ENCODE measurements at regions not wholly inside any gene's neighbourhood (a gene's known extent, or its start where the extent isn't known, plus 50 kb on each side); places are given as distances from the start of the nearest gene placed in this dataset.

GRCh38 chr4:104979083-104979760, 167.5 kb upstream of the TET2 start:
- no peaks in the 10 kb centered on the region for H3K4me1 Mint-ChIP-seq (ENCODE audit: low read depth)
- Histone ChIP-seq H3K9me3 (ENCODE audit: control insufficient read depth in 1 of 2, insufficient read depth in 1 of 2, low read length in 2 of 2) (peaks cover 0 to 5% of the 10 kb centered on the region in 2 experiments), H3K4me3 (ENCODE audit: low read length) (no peak overlapping the region), H3K36me3 (ENCODE audit: insufficient read depth, low read length) (no peaks in the 10 kb centered on the region), H3K27me3 (ENCODE audit: control insufficient read depth in 1 of 2, insufficient read depth in 2 of 2, low read length in 2 of 2) (no peaks in the 10 kb centered on the region), H3K27ac (ENCODE audit: low read depth in 1 of 2, low read length in 2 of 2) (no peak overlapping the region), H3K4me1 (ENCODE audit: insufficient read depth, low read length) (no peaks in the 10 kb centered on the region)
- no peaks in the 10 kb centered on the region for H3K27me3 Mint-ChIP-seq
- DNase-seq (no peak), ATAC-seq (ENCODE audit: poor library complexity) (no peak)
- H3K9me3 Mint-ChIP-seq = peaks cover 7% of the 10 kb centered on the region
- H3K27ac Mint-ChIP-seq = no peak overlapping the region
- intact Hi-C loops (cut with DNase I, micrococcal nuclease) = no loop called here
- H3K4me3 Mint-ChIP-seq = no peak overlapping the region
- ChIA-PET CTCF (no interaction called here), POLR2A (no interaction called here)
- H3K36me3 Mint-ChIP-seq (ENCODE audit: low read depth) = no peaks in the 10 kb centered on the region
- TF ChIP-seq CTCF (IDR thresholded peaks at IDR 0.05) = no peak

- Mint-ChIP-seq H3K27me3 (no peaks in the 10 kb centered on the region), H3K9me3 (peaks cover 7% of the 10 kb centered on the region), H3K4me1 (ENCODE audit: low read depth) (no peaks in the 10 kb centered on the region), H3K36me3 (ENCODE audit: low read depth) (no peaks in the 10 kb centered on the region), H3K4me3 (no peak overlapping the region), H3K27ac (no peak overlapping the region)
- Histone ChIP-seq H3K4me3 (ENCODE audit: low read length) (no peak overlapping the region), H3K36me3 (ENCODE audit: insufficient read depth, low read length) (no peaks in the 10 kb centered on the region), H3K4me1 (ENCODE audit: insufficient read depth, low read length) (no peaks in the 10 kb centered on the region), H3K9me3 (ENCODE audit: control insufficient read depth in 1 of 2, insufficient read depth in 1 of 2, low read length in 2 of 2) (peaks cover 0 to 4% of the 10 kb centered on the region in 2 experiments), H3K27ac (ENCODE audit: low read depth in 1 of 2, low read length in 2 of 2) (no peak overlapping the region), H3K27me3 (ENCODE audit: control insufficient read depth in 1 of 2, insufficient read depth in 2 of 2, low read length in 2 of 2) (no peaks in the 10 kb centered on the region)
- ChIA-PET CTCF (no interaction called here), POLR2A (no interaction called here)
- no peak for TF ChIP-seq CTCF (IDR thresholded peaks at IDR 0.05)
- DNase-seq = no peak
- intact Hi-C loops (cut with DNase I, micrococcal nuclease) = no loop called here
- no peak for ATAC-seq (ENCODE audit: poor library complexity)
Measured at GRCh38 chr4:104983615-104984179, 163.0 kb upstream of the TET2 start.

- no peak for ATAC-seq (ENCODE audit: poor library complexity)
Measured at GRCh38 chr4:104986306-104986705, 160.4 kb upstream of the TET2 start.

More at GRCh38 chr4:104986306-104986705, 160.4 kb upstream of the TET2 start:
- Histone ChIP-seq H3K4me1 (ENCODE audit: insufficient read depth, low read length) (no peaks in the 10 kb centered on the region), H3K4me3 (ENCODE audit: low read length) (no peak overlapping the region), H3K27ac (ENCODE audit: low read depth in 1 of 2, low read length in 2 of 2) (no peak overlapping the region), H3K36me3 (ENCODE audit: insufficient read depth, low read length) (no peaks in the 10 kb centered on the region), H3K9me3 (ENCODE audit: control insufficient read depth in 1 of 2, insufficient read depth in 1 of 2, low read length in 2 of 2) (no peaks in the 10 kb centered on the region), H3K27me3 (ENCODE audit: control insufficient read depth in 1 of 2, insufficient read depth in 2 of 2, low read length in 2 of 2) (no peaks in the 10 kb centered on the region)
- Mint-ChIP-seq H3K4me3 (no peak overlapping the region), H3K27me3 (no peaks in the 10 kb centered on the region), H3K4me1 (ENCODE audit: low read depth) (no peaks in the 10 kb centered on the region), H3K9me3 (peaks cover 2% of the 10 kb centered on the region), H3K36me3 (ENCODE audit: low read depth) (no peaks in the 10 kb centered on the region), H3K27ac (no peak overlapping the region)
- no peak for TF ChIP-seq CTCF (IDR thresholded peaks at IDR 0.05)
- no peak for DNase-seq
- ChIA-PET POLR2A (interaction anchor here (0.6 kb wide), 1 partner anchor 522 kb away, joined by 5 read pairs; no protein-coding TSS in a partner anchor), CTCF (no interaction called here)
- intact Hi-C loops (cut with DNase I, micrococcal nuclease) = no loop called here

Data from CD4-positive, alpha-beta T cell (primary cell).